ENCODE measurements at regions not wholly inside any gene's neighbourhood (a gene's known extent, or its start where the extent isn't known, plus 50 kb on each side); places are given as distances from the start of the nearest gene placed in this dataset.

DNA sequence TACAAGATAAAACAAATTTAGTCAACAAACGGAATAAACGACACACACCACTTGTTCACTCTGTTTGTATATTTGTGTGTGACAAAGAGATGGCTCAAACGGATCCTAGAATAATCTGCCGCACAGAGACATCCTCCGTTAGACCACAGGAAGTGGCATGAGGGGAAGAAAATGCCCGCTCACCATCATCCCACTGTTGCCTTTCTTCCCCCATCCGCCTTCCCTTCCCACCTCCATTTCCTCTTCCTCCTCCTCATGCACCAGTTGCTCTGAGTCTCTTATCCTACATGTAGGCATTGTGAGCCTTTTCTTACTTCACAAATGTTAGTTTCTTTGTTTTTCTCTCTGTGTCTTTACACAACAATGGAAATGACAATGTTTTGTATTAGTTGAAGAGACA, 228.5 kb upstream of the SMIM21 start:
- no peak for DNase-seq

- no peak for DNase-seq
These were observed 227.6 kb upstream of the SMIM21 start for GRCh38 chr18:75654851-75655751.

DNA sequence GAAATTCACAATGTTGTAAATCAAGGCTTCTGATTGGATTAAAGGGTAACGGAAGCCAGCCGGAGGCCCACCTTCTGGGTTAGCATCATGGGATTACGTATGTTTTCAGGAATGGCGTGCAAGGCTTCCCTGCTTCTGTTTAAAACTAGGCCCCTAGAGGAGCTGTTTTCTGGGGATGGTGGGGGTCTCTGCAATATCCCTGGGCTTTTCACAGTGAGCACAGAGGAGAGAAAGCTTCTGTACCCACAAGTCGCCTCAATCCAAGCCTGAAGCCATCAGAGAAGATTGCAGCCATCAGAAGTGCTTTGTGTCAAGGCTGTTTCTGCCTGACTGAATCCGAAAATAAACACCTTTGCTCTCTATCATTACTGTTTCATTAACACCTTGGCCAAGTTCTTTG, 226.9 kb upstream of the SMIM21 start:
- no peak for DNase-seq

- no peak for DNase-seq
These were observed 225.0 kb upstream of the SMIM21 start for GRCh38 chr18:75652528-75652927.

DNA sequence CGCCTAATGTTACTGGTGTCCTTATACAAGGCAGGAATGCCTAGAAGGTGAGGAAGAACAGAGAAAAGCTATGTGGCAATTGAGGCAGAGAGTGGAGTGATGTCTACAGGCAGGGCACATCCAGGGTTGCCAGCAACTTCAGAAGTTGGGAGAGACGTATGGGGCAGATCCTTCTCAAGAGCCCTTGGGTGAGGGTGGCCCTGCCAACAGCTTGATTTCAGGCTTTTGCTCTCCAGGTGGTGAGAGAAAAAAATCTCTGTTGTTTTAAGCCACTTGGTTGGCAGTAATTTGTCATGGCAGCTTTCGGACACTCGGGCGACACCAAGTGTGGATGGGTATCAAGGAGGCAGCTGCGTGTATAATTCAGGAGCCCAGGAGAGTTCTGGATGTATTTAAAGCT, 217.4 kb upstream of the SMIM21 start:
- no peak for DNase-seq

DNA sequence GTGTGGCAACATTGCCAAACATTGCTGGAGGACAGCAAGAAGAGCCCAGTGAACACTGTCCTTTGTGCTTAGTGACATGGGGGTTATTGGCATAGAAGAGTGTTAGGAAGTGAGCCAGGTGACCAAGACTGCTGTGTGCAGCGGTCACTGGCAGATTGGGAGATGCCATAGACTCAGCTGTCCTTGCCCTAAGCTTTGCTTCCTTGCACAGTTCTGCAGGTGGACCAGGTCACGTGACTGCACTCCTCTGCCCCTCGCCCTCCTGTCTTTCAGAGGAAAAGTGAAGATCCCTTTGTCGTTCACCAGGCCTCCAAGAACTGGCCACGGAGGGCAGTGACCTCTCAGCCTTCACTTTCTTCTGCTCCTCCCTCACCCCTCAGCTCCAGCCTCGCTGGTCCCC, 215.6 kb upstream of the SMIM21 start:
- DNase-seq = no peak

- DNase-seq = no peak
These were observed 211.9 kb upstream of the SMIM21 start for GRCh38 chr18:75639472-75639831.

- DNase-seq = peak; percentile 78
These were observed 211.4 kb upstream of the SMIM21 start for GRCh38 chr18:75638776-75639471.

- DNase-seq = peak; percentile 88
These were observed 210.8 kb upstream of the SMIM21 start for GRCh38 chr18:75638223-75638775.

DNA sequence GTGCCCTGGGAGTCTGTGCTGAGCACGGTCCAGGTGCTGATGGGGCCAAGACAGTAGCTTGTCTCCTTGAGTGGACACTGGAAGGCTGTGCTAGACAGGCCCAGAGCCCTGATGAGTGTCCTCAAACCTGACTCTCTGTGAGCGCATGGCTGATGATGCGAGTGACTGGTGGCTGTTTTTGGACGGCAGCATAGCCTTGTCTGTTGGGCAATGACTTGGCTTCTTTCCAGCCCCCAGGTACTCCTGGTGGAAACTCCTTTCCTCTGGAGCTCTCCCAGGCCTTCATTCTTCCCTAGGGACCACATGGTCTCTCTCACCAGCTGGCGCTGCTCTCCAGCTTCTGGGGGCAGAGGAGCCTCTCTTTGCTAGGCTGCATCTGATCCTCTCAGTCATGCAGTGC, 207.6 kb upstream of the SMIM21 start:
- DNase-seq = no peak

DNA sequence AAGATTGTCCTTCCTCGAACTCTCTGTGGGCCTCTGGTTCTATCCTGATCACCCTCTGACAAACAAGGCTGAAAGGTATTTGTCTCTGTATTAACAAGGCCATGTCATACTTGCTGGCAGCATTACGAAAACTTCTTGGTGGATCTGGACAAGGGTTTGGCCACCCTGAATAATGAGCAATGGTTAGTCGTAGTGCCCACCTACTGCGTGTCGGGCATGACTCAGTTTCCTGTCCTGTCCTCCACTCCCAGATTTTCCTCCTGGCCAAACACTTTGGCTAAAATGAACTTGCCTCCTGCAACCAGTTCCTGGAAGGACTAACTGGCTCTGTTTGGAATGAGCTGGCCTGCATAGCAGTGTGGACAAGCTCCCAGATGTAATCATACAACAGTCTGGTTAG, 198.5 kb upstream of the SMIM21 start:
- peak; percentile 48 for DNase-seq

GRCh38 chr18:75624869-75625268, 197.4 kb upstream of the SMIM21 start:
- peak; percentile 36 for DNase-seq

DNA sequence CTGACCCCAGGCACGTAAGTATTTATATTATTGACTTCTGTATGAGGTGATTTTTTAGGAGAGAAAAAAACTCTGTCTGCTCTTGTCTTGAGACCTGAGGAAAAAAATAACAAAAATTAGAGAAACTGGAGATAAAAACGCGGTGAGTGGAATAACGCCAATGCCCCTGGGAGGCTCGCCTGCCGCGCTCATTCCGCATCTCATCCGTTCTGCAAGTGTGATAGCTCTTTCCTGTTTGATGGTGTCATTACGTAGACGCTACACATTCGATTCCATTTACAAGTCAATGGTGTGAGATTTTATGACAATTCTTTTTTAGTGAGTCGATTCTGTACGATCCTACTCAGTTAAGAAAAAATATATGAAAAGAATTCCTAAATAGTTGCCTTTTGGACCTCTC, 194.3 kb upstream of the SMIM21 start:
- no peak for DNase-seq

GRCh38 chr18:75618146-75618545, 190.6 kb upstream of the SMIM21 start:
- DNase-seq = no peak

DNA sequence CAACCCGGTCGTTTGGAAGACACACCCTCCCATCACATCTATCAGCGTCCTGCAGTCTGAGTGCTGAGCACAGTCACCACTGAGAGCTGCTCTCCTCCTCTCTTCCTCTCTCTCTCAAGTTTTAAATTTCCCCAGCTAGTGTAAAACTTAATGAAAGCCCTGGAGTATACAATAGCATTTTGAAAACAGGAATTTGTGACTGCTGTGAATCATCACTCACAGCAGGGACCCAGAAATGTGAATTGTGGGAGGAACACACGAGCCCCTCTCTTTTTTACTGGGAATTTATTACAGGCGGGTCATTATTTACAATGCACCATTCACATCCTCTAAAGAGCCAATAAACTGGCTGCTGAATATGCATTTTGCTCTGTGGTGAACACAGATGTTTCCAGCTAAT, 185.0 kb upstream of the SMIM21 start:
- DNase-seq = peak; percentile 25

- no peak for DNase-seq
These were observed 180.2 kb upstream of the SMIM21 start for GRCh38 chr18:75607701-75608100.

DNA sequence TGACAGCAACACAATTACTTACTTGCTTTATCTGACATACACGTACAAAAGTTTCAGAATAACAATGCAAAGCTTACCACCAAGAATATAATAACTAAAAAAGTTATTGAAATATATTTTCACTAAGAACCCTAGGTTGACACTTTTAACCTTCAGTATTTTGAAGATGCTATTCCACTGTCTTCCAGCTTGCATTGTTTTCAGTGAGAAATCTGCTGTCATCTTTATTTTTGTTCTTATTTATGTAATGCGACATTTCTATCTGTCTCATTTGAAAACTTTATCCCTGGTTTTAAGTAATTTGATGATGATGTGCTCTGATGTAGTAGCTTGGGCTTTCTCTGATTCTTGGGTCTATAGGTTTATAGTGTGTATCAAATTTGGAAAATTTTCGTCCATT, 165.0 kb upstream of the SMIM21 start:
- DNase-seq = no peak

- DNase-seq = no peak
These were observed 160.9 kb upstream of the SMIM21 start for GRCh38 chr18:75588412-75588811.

DNA sequence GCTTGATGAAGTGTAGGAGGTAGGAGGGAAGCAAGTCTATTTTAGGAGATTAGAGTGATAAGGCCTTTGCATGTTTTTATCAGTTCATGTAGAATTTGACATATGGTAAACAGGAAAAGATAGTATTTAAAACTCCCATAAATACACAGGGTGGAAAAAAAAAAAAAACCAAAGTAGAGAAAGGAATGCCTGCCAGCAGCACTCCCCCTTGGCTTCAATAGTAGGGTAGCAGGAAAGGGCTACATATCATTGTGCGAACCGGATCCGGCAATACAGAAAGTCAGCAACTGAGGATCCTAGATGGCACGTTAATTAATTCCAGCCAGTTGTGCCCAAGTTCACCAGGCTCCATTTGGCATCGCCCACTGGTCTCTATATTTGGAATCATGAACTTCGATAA, 159.6 kb upstream of the SMIM21 start:
- no peak for DNase-seq

- no peak for DNase-seq
These were observed 158.8 kb upstream of the SMIM21 start for GRCh38 chr18:75586130-75586889.

DNA sequence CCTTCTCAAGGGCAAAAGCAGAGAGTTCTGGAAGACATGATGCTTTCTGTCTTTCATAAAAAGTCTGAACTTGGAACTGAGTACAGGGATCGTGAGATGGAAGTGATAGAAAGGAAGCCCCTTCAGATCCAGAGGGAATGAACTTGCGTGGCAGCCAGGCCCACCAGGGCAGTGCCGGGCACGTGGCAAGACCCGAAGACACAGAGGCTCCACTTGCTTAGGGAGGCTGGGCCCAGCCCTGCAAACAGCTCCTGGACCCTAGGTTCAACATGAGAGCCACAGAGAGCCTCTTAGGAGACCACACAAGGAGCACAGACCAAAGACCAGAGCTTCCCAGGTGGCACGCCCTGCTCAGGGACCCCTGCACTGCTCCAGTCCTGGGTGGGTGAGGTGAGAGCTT, 155.4 kb upstream of the SMIM21 start:
- DNase-seq = no peak

DNA sequence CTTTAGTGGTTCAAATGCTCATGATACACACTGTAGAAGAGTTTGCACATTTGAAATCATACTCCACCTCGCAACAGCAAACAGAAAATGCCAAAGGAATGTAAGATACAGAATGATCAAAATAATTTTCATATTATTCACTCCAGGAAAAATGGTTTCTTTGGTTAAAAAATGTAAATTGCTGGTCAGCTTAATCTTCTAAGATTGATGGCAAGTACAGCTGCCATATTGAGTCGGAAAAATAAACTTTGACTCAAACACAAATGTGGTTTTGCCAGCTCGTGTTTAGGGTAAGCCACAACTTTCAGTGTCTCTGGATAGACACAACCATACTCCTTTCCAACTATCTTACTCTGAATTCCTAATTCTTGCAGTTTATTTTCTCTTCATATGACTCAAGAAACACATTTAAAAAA, 154.9 kb upstream of the SMIM21 start:
- DNase-seq = peak; percentile 82
